Endodermal cell (in vitro differentiated cells): ENCODE measurements at regions not wholly inside any gene's neighbourhood (a gene's known extent, or its start where the extent isn't known, plus 50 kb on each side); places are given as distances from the start of the nearest gene placed in this dataset.

Experiments used
- DNase-seq: peaks from one replicate; pipeline ENCODE4 v3.0.0-alpha.2; 2017
- H3K27ac ChIP-seq: 2 replicates; pipeline ENCODE4 v1.5.1; 2013; ENCODE audit warnings: mild to moderate bottlenecking, low read depth, low read length, moderate library complexity
- H3K27me3 ChIP-seq: 2 replicates; pipeline ENCODE4 v1.6.1; 2013; ENCODE audit warnings: mild to moderate bottlenecking, low read length, moderate library complexity; ENCODE audit not compliant: insufficient read depth, control insufficient read depth, poor library complexity, severe bottlenecking
- H3K36me3 ChIP-seq: 2 replicates; pipeline ENCODE4 v1.7.0; 2013; ENCODE audit warnings: mild to moderate bottlenecking, low read length, moderate library complexity; ENCODE audit not compliant: control insufficient read depth, insufficient read depth
- H3K4me1 ChIP-seq: one replicate; pipeline ENCODE4 v1.7.0; 2013; ENCODE audit warnings: low read length; ENCODE audit not compliant: control insufficient read depth, insufficient read depth
- H3K4me3 ChIP-seq: 2 replicates; pipeline ENCODE4 v1.5.1; 2013; ENCODE audit warnings: mild to moderate bottlenecking, low read length, moderate library complexity
- H3K9ac ChIP-seq: 2 replicates; pipeline ENCODE4 v1.6.1; 2013; ENCODE audit warnings: mild to moderate bottlenecking, low read length, moderate library complexity; ENCODE audit not compliant: poor library complexity, severe bottlenecking; ENCODE audit errors: extremely low read depth
- H3K9me3 ChIP-seq: 2 replicates; pipeline ENCODE4 v1.6.1; 2013; ENCODE audit warnings: mild to moderate bottlenecking, low read length, moderate library complexity; ENCODE audit not compliant: control insufficient read depth
- H3K27ac Mint-ChIP-seq: 2 replicates; pipeline ENCODE4 v1.8.0; 2020; ENCODE audit warnings: mixed read lengths
- H3K27me3 Mint-ChIP-seq: 2 replicates; pipeline ENCODE4 v1.8.0; 2021; ENCODE audit warnings: mild to moderate bottlenecking, mixed read lengths; ENCODE audit not compliant: insufficient read depth
- H3K36me3 Mint-ChIP-seq: 2 replicates; pipeline ENCODE4 v1.8.0; 2020; ENCODE audit warnings: low read depth, mixed read lengths
- H3K4me1 Mint-ChIP-seq: 2 replicates; pipeline ENCODE4 v1.8.0; 2020; ENCODE audit warnings: mixed read lengths
- H3K4me3 Mint-ChIP-seq: 2 replicates; pipeline ENCODE4 v1.8.0; 2020; ENCODE audit warnings: mild to moderate bottlenecking, moderate library complexity, mixed read lengths
- H3K9me3 Mint-ChIP-seq: 2 replicates; pipeline ENCODE4 v1.8.0; 2020; ENCODE audit warnings: mild to moderate bottlenecking, mixed read lengths
- WGBS, 2 experiments: methylation state at CpG; one replicate each; pipeline versions ENCODE4 v1.1.5 to v1.1.7; 2013; ENCODE audit warnings: missing lambda C conversion rate in 2 of 2, mixed read lengths in 1 of 2; ENCODE audit not compliant: insufficient coverage in 1 of 2, insufficient read length in 1 of 2; 5-methylcytosine and 5-hydroxymethylcytosine counted together
- TF ChIP-seq, protein P1 (sequence below): fragments of 200-600 bp; sonication (generic); conservative IDR thresholded peaks from 2 replicates; pipeline ENCODE4 v1.5.0; 2021; ENCODE audit warnings: antibody characterized with exemption, mild to moderate bottlenecking

GRCh38 chr17:5812590-5812989 lies 228.3 kb upstream of the NLRP1 start:
- H3K36me3 Mint-ChIP-seq: peaks cover 13% of the 10 kb centered on the region

DNA sequence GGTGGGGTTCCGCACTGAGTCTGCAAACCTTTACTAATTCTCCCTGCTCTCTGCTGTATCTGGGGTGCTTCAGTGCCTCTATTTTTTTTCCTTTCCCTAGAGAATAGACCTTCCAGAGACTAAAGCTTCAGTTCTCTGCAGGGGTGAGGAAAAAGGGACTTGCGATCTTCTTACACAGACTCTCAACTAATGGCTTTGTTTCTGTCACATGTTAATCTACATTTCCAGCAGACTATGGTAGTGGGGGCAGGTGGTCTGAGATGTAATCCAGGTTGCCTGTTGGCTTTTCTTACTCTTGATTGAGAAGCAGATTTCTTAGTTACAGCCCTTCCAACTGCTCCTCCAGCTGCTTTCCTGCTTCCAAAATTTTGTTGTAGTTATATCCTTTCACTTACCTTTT lies 229.0 kb upstream of the NLRP1 start:
- H3K9me3 ChIP-seq: peaks cover 29% of the 10 kb centered on the region
- peaks cover 5% of the 10 kb centered on the region for H3K4me1 Mint-ChIP-seq
- H3K4me1 ChIP-seq: no peaks in the 10 kb centered on the region
- H3K36me3 ChIP-seq: no peaks in the 10 kb centered on the region
- H3K27ac Mint-ChIP-seq: peak overlapping the region; percentile 16
- peaks cover 14% of the 10 kb centered on the region for H3K27me3 Mint-ChIP-seq
- no peaks in the 10 kb centered on the region for H3K27me3 ChIP-seq
- TF ChIP-seq, protein P1, sequence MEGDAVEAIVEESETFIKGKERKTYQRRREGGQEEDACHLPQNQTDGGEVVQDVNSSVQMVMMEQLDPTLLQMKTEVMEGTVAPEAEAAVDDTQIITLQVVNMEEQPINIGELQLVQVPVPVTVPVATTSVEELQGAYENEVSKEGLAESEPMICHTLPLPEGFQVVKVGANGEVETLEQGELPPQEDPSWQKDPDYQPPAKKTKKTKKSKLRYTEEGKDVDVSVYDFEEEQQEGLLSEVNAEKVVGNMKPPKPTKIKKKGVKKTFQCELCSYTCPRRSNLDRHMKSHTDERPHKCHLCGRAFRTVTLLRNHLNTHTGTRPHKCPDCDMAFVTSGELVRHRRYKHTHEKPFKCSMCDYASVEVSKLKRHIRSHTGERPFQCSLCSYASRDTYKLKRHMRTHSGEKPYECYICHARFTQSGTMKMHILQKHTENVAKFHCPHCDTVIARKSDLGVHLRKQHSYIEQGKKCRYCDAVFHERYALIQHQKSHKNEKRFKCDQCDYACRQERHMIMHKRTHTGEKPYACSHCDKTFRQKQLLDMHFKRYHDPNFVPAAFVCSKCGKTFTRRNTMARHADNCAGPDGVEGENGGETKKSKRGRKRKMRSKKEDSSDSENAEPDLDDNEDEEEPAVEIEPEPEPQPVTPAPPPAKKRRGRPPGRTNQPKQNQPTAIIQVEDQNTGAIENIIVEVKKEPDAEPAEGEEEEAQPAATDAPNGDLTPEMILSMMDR: no peak
- H3K36me3 Mint-ChIP-seq: peaks cover 13% of the 10 kb centered on the region
- H3K9me3 Mint-ChIP-seq: peaks cover 48% of the 10 kb centered on the region
- no peak overlapping the region for H3K4me3 ChIP-seq
- no peak overlapping the region for H3K4me3 Mint-ChIP-seq
- peak overlapping the region; percentile 17 for H3K27ac ChIP-seq
- no peak for DNase-seq
- no peak overlapping the region for H3K9ac ChIP-seq
- 80 to 96% methylated on average over 1 to 2 of the region's 2 CpGs for WGBS, 2 experiments

More at GRCh38 chr17:5812590-5812989, 228.3 kb upstream of the NLRP1 start:
- WGBS, 2 experiments: 93 to 100% methylated on average over 4 to 5 of the region's 5 CpGs
- TF ChIP-seq, protein P1: no peak
- H3K27me3 Mint-ChIP-seq: peaks cover 11% of the 10 kb centered on the region
- H3K9me3 Mint-ChIP-seq: peaks cover 56% of the 10 kb centered on the region
- no peak overlapping the region for H3K9ac ChIP-seq
- no peak overlapping the region for H3K4me3 ChIP-seq
- H3K9me3 ChIP-seq: peaks cover 33% of the 10 kb centered on the region
- H3K36me3 ChIP-seq: no peaks in the 10 kb centered on the region
- H3K4me3 Mint-ChIP-seq: no peak overlapping the region
- no peak for DNase-seq
- peaks cover 5% of the 10 kb centered on the region for H3K4me1 Mint-ChIP-seq
- no peak overlapping the region for H3K27ac Mint-ChIP-seq
- H3K4me1 ChIP-seq: no peaks in the 10 kb centered on the region
- no peak overlapping the region for H3K27ac ChIP-seq
- no peaks in the 10 kb centered on the region for H3K27me3 ChIP-seq

DNA sequence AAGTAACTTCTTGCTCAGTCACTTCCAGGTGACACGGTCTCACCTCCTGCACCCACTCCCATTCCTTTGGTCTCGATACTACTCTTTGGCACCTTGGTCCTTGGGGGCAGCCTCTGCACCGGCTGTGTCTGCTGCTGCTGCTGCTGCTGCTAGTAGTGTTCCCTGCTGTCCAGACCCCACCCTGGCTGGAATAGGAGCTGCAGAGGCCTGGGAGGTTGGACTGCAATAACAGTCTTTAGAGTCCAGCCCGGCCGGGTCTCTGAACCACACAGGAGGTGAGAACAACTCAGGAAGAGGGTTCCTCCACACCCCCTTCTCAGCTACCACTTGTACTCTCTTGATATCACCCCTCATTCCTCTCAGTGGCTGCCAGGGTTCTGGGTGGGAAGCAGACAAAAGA lies 231.1 kb upstream of the NLRP1 start:
- WGBS, 2 experiments: 90 to 94% methylated on average over 3 to 5 of the region's 5 CpGs
- H3K36me3 Mint-ChIP-seq: peaks cover 13% of the 10 kb centered on the region
- no peak overlapping the region for H3K27ac Mint-ChIP-seq
- TF ChIP-seq, protein P1: no peak
- peaks cover 5% of the 10 kb centered on the region for H3K4me1 Mint-ChIP-seq
- Histone ChIP-seq H3K9me3 (peaks cover 9% of the 10 kb centered on the region), H3K4me1 (no peaks in the 10 kb centered on the region), H3K4me3 (no peak overlapping the region), H3K9ac (no peak overlapping the region), H3K27ac (no peak overlapping the region), H3K36me3 (no peaks in the 10 kb centered on the region), H3K27me3 (no peaks in the 10 kb centered on the region)
- no peak overlapping the region for H3K4me3 Mint-ChIP-seq
- peaks cover 28% of the 10 kb centered on the region for H3K9me3 Mint-ChIP-seq
- DNase-seq: no peak
- H3K27me3 Mint-ChIP-seq: peaks cover 23% of the 10 kb centered on the region
